ENCODE measurements at regions not wholly inside any gene's neighbourhood (a gene's known extent, or its start where the extent isn't known, plus 50 kb on each side); places are given as distances from the start of the nearest gene placed in this dataset.
"Not testable (repeated sequence)": the region's sequence is repeated elsewhere in the genome, so short reads cannot be mapped to it uniquely, and the experiment has no call there.

- not testable (repeated sequence) for H3K27ac ChIP-seq (ENCODE audit: low read depth, low read length); H2AK5ac ChIP-seq (ENCODE audit: low read length); H2BK12ac ChIP-seq (ENCODE audit: low read length); H3K4me3 ChIP-seq (ENCODE audit: low read depth, low read length); H3K18ac ChIP-seq (ENCODE audit: low read length); H4K8ac ChIP-seq (ENCODE audit: low read depth, low read length); H3K79me1 ChIP-seq (ENCODE audit: low read length); H3K27me3 ChIP-seq (ENCODE audit: insufficient read depth, low read length); H4K12ac ChIP-seq (ENCODE audit: low read depth, low read length); H3K4me1 ChIP-seq (ENCODE audit: control insufficient read depth in 1 of 2, insufficient read depth in 2 of 2, low read length in 2 of 2); H3K79me2 ChIP-seq (ENCODE audit: control insufficient read depth, insufficient read depth, low read length, poor library complexity); H2AFZ ChIP-seq (ENCODE audit: insufficient read depth, low read length, poor library complexity); H3K23ac ChIP-seq (ENCODE audit: low read length); H3K9me3 ChIP-seq (ENCODE audit: insufficient read depth, low read depth, low read length); H3K14ac ChIP-seq (ENCODE audit: low read length); H3K9ac ChIP-seq (ENCODE audit: low read length); H2BK5ac ChIP-seq (ENCODE audit: low read depth, low read length, poor library complexity); DNase-seq; H3K36me3 ChIP-seq (ENCODE audit: control insufficient read depth in 1 of 2, insufficient read depth in 2 of 2, low read length in 2 of 2); H3K4me2 ChIP-seq (ENCODE audit: low read length); H4K91ac ChIP-seq (ENCODE audit: low read depth, low read length); H2BK120ac ChIP-seq (ENCODE audit: insufficient read depth, low read length, poor library complexity); H3K4ac ChIP-seq (ENCODE audit: low read depth, low read length)
- WGBS (ENCODE audit: extremely low coverage, insufficient coverage, insufficient read length), result no CpG with 5 or more reads among the region's 6 CpGs
Observed at GRCh38 chr14:25316007-25316406, 266.1 kb upstream of the STXBP6 start.

GRCh38 chr14:25308244-25308643, 258.3 kb upstream of the STXBP6 start:
- Histone ChIP-seq H3K9ac (ENCODE audit: low read length) (no peak overlapping the region), H3K27me3 (ENCODE audit: insufficient read depth, low read length) (no peaks in the 10 kb centered on the region), H4K91ac (ENCODE audit: low read depth, low read length) (no peak overlapping the region), H3K14ac (ENCODE audit: low read length) (no peak overlapping the region), H2BK12ac (ENCODE audit: low read length) (no peak overlapping the region), H3K36me3 (ENCODE audit: control insufficient read depth in 1 of 2, insufficient read depth in 2 of 2, low read length in 2 of 2) (no peaks in the 10 kb centered on the region), H3K27ac (ENCODE audit: low read depth, low read length) (no peak overlapping the region), H3K4me1 (ENCODE audit: control insufficient read depth in 1 of 2, insufficient read depth in 2 of 2, low read length in 2 of 2) (no peaks in the 10 kb centered on the region), H3K79me2 (ENCODE audit: control insufficient read depth, insufficient read depth, low read length, poor library complexity) (no peaks in the 10 kb centered on the region), H2BK120ac (ENCODE audit: insufficient read depth, low read length, poor library complexity) (no peak overlapping the region), H3K79me1 (ENCODE audit: low read length) (no peaks in the 10 kb centered on the region), H3K4ac (ENCODE audit: low read depth, low read length) (no peak overlapping the region), H2BK5ac (ENCODE audit: low read depth, low read length, poor library complexity) (no peak overlapping the region), H4K12ac (ENCODE audit: low read depth, low read length) (no peak overlapping the region), H3K4me2 (ENCODE audit: low read length) (no peak overlapping the region), H3K23ac (ENCODE audit: low read length) (no peak overlapping the region), H4K8ac (ENCODE audit: low read depth, low read length) (peak overlapping the region; percentile 40), H2AFZ (ENCODE audit: insufficient read depth, low read length, poor library complexity) (no peak overlapping the region), H2AK5ac (ENCODE audit: low read length) (no peak overlapping the region), H3K4me3 (ENCODE audit: low read depth, low read length) (no peak overlapping the region), H3K9me3 (ENCODE audit: insufficient read depth, low read depth, low read length) (no peaks in the 10 kb centered on the region), H3K18ac (ENCODE audit: low read length) (no peak overlapping the region)
- DNase-seq, result no peak
- no CpG with 5 or more reads among the region's 3 CpGs for WGBS (ENCODE audit: extremely low coverage, insufficient coverage, insufficient read length)

GRCh38 chr14:25303934-25304333, 254.0 kb upstream of the STXBP6 start:
- Histone ChIP-seq H4K12ac (ENCODE audit: low read depth, low read length) (no peak overlapping the region), H4K91ac (ENCODE audit: low read depth, low read length) (no peak overlapping the region), H2BK5ac (ENCODE audit: low read depth, low read length, poor library complexity) (no peak overlapping the region), H3K79me1 (ENCODE audit: low read length) (no peaks in the 10 kb centered on the region), H2BK12ac (ENCODE audit: low read length) (no peak overlapping the region), H3K4ac (ENCODE audit: low read depth, low read length) (no peak overlapping the region), H3K27ac (ENCODE audit: low read depth, low read length) (no peak overlapping the region), H3K14ac (ENCODE audit: low read length) (no peak overlapping the region), H3K4me2 (ENCODE audit: low read length) (no peak overlapping the region), H3K9me3 (ENCODE audit: insufficient read depth, low read depth, low read length) (no peaks in the 10 kb centered on the region), H2BK120ac (ENCODE audit: insufficient read depth, low read length, poor library complexity) (no peak overlapping the region), H3K79me2 (ENCODE audit: control insufficient read depth, insufficient read depth, low read length, poor library complexity) (no peaks in the 10 kb centered on the region), H4K8ac (ENCODE audit: low read depth, low read length) (no peak overlapping the region), H3K18ac (ENCODE audit: low read length) (no peak overlapping the region), H2AFZ (ENCODE audit: insufficient read depth, low read length, poor library complexity) (no peak overlapping the region), H2AK5ac (ENCODE audit: low read length) (no peak overlapping the region), H3K4me1 (ENCODE audit: control insufficient read depth in 1 of 2, insufficient read depth in 2 of 2, low read length in 2 of 2) (no peaks in the 10 kb centered on the region), H3K23ac (ENCODE audit: low read length) (no peak overlapping the region), H3K9ac (ENCODE audit: low read length) (no peak overlapping the region), H3K27me3 (ENCODE audit: insufficient read depth, low read length) (no peaks in the 10 kb centered on the region), H3K36me3 (ENCODE audit: control insufficient read depth in 1 of 2, insufficient read depth in 2 of 2, low read length in 2 of 2) (no peaks in the 10 kb centered on the region), H3K4me3 (ENCODE audit: low read depth, low read length) (no peak overlapping the region)
- WGBS (ENCODE audit: extremely low coverage, insufficient coverage, insufficient read length), result no CpG with 5 or more reads among the region's 2 CpGs
- no peak for DNase-seq

- Histone ChIP-seq H4K12ac (ENCODE audit: low read depth, low read length) (no peak overlapping the region), H3K27me3 (ENCODE audit: insufficient read depth, low read length) (no peaks in the 10 kb centered on the region), H2BK120ac (ENCODE audit: insufficient read depth, low read length, poor library complexity) (no peak overlapping the region), H4K91ac (ENCODE audit: low read depth, low read length) (no peak overlapping the region), H3K79me1 (ENCODE audit: low read length) (no peaks in the 10 kb centered on the region), H3K18ac (ENCODE audit: low read length) (no peak overlapping the region), H3K36me3 (ENCODE audit: control insufficient read depth in 1 of 2, insufficient read depth in 2 of 2, low read length in 2 of 2) (no peaks in the 10 kb centered on the region), H2AK5ac (ENCODE audit: low read length) (no peak overlapping the region), H4K8ac (ENCODE audit: low read depth, low read length) (no peak overlapping the region), H3K4me1 (ENCODE audit: control insufficient read depth in 1 of 2, insufficient read depth in 2 of 2, low read length in 2 of 2) (no peaks in the 10 kb centered on the region), H3K23ac (ENCODE audit: low read length) (no peak overlapping the region), H3K14ac (ENCODE audit: low read length) (no peak overlapping the region), H2AFZ (ENCODE audit: insufficient read depth, low read length, poor library complexity) (no peak overlapping the region), H3K27ac (ENCODE audit: low read depth, low read length) (no peak overlapping the region), H2BK12ac (ENCODE audit: low read length) (no peak overlapping the region), H3K4me3 (ENCODE audit: low read depth, low read length) (no peak overlapping the region), H3K79me2 (ENCODE audit: control insufficient read depth, insufficient read depth, low read length, poor library complexity) (no peaks in the 10 kb centered on the region), H3K9ac (ENCODE audit: low read length) (peak overlapping the region; percentile 34), H3K4ac (ENCODE audit: low read depth, low read length) (no peak overlapping the region), H3K9me3 (ENCODE audit: insufficient read depth, low read depth, low read length) (no peaks in the 10 kb centered on the region), H2BK5ac (ENCODE audit: low read depth, low read length, poor library complexity) (no peak overlapping the region), H3K4me2 (ENCODE audit: low read length) (no peak overlapping the region)
- DNase-seq, result no peak
Observed at GRCh38 chr14:25298238-25298637, 248.3 kb upstream of the STXBP6 start.

- H3K27me3 ChIP-seq (ENCODE audit: insufficient read depth, low read length); H4K12ac ChIP-seq (ENCODE audit: low read depth, low read length); H3K14ac ChIP-seq (ENCODE audit: low read length); H2BK12ac ChIP-seq (ENCODE audit: low read length); H3K23ac ChIP-seq (ENCODE audit: low read length); H3K4me3 ChIP-seq (ENCODE audit: low read depth, low read length); H3K79me2 ChIP-seq (ENCODE audit: control insufficient read depth, insufficient read depth, low read length, poor library complexity); H4K8ac ChIP-seq (ENCODE audit: low read depth, low read length); H3K4me2 ChIP-seq (ENCODE audit: low read length); H2AK5ac ChIP-seq (ENCODE audit: low read length); H3K18ac ChIP-seq (ENCODE audit: low read length); H3K79me1 ChIP-seq (ENCODE audit: low read length); H3K4me1 ChIP-seq (ENCODE audit: control insufficient read depth in 1 of 2, insufficient read depth in 2 of 2, low read length in 2 of 2); H2BK120ac ChIP-seq (ENCODE audit: insufficient read depth, low read length, poor library complexity); H3K4ac ChIP-seq (ENCODE audit: low read depth, low read length); H3K9ac ChIP-seq (ENCODE audit: low read length); H3K27ac ChIP-seq (ENCODE audit: low read depth, low read length); H2BK5ac ChIP-seq (ENCODE audit: low read depth, low read length, poor library complexity); DNase-seq; H2AFZ ChIP-seq (ENCODE audit: insufficient read depth, low read length, poor library complexity); H4K91ac ChIP-seq (ENCODE audit: low read depth, low read length); H3K9me3 ChIP-seq (ENCODE audit: insufficient read depth, low read depth, low read length); H3K36me3 ChIP-seq (ENCODE audit: control insufficient read depth in 1 of 2, insufficient read depth in 2 of 2, low read length in 2 of 2): not testable (repeated sequence)
- WGBS (ENCODE audit: extremely low coverage, insufficient coverage, insufficient read length), result no CpG with 5 or more reads among the region's 1 CpG
Observed at GRCh38 chr14:25290154-25290553, 240.2 kb upstream of the STXBP6 start.
